ENCODE measurements at regions not wholly inside any gene's neighbourhood (a gene's known extent, or its start where the extent isn't known, plus 50 kb on each side); places are given as distances from the start of the nearest gene placed in this dataset.

DNA sequence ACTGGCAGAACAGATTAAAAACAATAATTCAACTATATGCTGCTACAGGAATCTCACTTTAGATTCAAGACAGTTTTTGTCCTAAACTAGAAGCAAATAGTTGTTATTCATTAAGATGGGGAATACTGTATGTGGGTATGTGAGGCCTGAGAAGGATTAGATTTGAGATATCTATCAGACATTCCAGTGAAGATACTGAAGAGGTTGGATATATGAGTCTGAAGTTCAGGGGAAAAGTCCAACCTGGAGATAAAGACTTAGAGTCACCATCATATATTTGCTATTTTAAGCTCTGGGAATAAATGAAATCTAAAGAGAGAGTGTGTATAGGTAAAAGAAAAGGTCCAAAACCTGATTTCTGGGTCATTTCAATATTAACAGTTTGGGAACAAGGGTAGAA is 96.2 kb upstream of the RBBP8 start:
- Histone ChIP-seq H3K36me3 (no peaks in the 10 kb centered on the region), H3K4me3 (no peak overlapping the region), H3K27me3 (no peaks in the 10 kb centered on the region), H3K27ac (no peak overlapping the region), H3K4me1 (ENCODE audit: low read depth) (peaks cover 6% of the 10 kb centered on the region), H3K9me3 (ENCODE audit: low read depth) (no peaks in the 10 kb centered on the region)
- no peak for DNase-seq (ENCODE audit: low read depth in 1 of 2, low spot score in 1 of 2)
- TF ChIP-seq, protein P1, sequence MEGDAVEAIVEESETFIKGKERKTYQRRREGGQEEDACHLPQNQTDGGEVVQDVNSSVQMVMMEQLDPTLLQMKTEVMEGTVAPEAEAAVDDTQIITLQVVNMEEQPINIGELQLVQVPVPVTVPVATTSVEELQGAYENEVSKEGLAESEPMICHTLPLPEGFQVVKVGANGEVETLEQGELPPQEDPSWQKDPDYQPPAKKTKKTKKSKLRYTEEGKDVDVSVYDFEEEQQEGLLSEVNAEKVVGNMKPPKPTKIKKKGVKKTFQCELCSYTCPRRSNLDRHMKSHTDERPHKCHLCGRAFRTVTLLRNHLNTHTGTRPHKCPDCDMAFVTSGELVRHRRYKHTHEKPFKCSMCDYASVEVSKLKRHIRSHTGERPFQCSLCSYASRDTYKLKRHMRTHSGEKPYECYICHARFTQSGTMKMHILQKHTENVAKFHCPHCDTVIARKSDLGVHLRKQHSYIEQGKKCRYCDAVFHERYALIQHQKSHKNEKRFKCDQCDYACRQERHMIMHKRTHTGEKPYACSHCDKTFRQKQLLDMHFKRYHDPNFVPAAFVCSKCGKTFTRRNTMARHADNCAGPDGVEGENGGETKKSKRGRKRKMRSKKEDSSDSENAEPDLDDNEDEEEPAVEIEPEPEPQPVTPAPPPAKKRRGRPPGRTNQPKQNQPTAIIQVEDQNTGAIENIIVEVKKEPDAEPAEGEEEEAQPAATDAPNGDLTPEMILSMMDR (IDR thresholded peaks at IDR 0.05; ENCODE audit: low read depth, low read length) = no peak

DNA sequence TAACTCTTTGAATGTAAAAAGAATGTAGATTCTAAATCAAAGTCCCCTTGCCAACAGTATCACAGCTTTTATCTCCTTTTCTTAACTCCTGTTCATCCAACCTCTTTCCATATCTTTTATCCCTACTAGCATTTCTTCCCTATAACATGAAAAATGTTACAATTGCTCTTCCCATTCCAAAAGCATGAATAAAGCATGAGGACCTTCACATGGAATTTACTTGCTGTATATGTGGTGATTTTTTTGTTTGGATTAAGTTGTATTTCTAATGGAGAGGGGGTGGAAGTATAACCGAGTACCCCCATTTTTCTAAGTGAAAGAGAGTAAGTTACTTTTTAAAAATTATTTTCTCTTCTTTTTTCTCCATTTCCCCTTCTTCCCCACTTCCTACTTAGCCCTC is 94.9 kb upstream of the RBBP8 start:
- TF ChIP-seq, protein P1 (IDR thresholded peaks at IDR 0.05; ENCODE audit: low read depth, low read length) = no peak
- Histone ChIP-seq H3K4me3 (no peak overlapping the region), H3K4me1 (ENCODE audit: low read depth) (peaks cover 6% of the 10 kb centered on the region), H3K27me3 (no peaks in the 10 kb centered on the region), H3K9me3 (ENCODE audit: low read depth) (no peaks in the 10 kb centered on the region), H3K36me3 (no peaks in the 10 kb centered on the region), H3K27ac (no peak overlapping the region)
- no peak for DNase-seq (ENCODE audit: low read depth in 1 of 2, low spot score in 1 of 2)

DNA sequence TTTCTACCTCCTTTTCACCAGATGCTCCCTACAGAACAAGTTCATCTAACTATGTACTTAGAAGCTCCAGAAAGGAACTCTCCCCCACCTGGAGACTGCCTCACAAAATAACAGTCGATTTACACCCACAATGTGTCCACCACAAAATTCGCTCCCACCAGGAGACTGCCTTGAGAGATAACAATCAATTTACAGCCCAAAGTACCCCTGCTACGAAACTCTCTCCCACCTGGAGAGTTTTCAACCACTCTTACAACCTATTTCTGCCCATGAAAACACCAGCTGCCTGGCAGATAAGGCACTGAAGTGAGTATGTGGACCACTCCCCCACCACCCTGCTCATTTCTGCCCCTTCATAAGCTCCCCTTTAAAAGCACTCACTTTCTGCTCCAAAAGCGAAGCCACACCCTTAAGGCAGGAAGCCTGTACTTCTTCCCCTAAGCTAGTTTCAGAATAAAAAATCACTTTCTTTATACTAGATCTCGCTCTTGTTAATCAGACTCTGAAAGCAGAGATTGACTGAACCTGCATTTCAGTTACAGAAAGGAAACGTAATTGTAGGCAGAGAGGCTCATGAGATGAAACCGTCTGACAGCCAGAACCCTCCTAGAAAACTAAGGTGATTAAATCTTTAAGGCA is 94.4 kb upstream of the RBBP8 start:
- Histone ChIP-seq H3K36me3 (no peaks in the 10 kb centered on the region), H3K27me3 (no peaks in the 10 kb centered on the region), H3K27ac (no peak overlapping the region), H3K4me1 (ENCODE audit: low read depth) (peaks cover 6% of the 10 kb centered on the region), H3K4me3 (no peak overlapping the region), H3K9me3 (ENCODE audit: low read depth) (no peaks in the 10 kb centered on the region)
- TF ChIP-seq, protein P1 (IDR thresholded peaks at IDR 0.05; ENCODE audit: low read depth, low read length) = no peak
- DNase-seq (ENCODE audit: low read depth in 1 of 2, low spot score in 1 of 2) = no peak

DNA sequence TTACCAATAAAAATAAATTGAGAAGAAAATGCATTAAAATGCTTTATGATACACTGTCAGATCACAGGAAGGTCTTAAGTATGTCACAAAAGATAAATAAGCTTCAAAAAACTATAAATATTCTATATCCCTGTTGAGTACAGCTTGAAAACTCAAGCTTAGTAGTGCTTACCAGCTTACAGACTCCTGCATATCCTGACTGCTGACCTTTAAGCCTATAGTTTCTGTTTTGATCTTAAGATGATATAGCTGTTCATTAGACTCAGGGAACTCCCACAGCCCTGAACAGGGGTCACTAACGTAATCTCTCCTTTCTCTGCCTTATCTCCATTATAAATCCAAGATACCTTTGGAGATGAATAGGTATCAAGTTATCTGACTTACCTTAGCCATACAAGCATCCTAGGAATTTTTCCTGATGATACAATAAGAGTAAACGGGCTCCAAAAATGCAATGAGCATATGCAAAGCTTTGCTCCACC is 93.7 kb upstream of the RBBP8 start:
- Histone ChIP-seq H3K27me3 (no peaks in the 10 kb centered on the region), H3K27ac (no peak overlapping the region), H3K36me3 (no peaks in the 10 kb centered on the region), H3K4me3 (no peak overlapping the region), H3K4me1 (ENCODE audit: low read depth) (peaks cover 6% of the 10 kb centered on the region), H3K9me3 (ENCODE audit: low read depth) (no peaks in the 10 kb centered on the region)
- no peak for DNase-seq (ENCODE audit: low read depth in 1 of 2, low spot score in 1 of 2)
- TF ChIP-seq, protein P1 (IDR thresholded peaks at IDR 0.05; ENCODE audit: low read depth, low read length) = no peak

DNA sequence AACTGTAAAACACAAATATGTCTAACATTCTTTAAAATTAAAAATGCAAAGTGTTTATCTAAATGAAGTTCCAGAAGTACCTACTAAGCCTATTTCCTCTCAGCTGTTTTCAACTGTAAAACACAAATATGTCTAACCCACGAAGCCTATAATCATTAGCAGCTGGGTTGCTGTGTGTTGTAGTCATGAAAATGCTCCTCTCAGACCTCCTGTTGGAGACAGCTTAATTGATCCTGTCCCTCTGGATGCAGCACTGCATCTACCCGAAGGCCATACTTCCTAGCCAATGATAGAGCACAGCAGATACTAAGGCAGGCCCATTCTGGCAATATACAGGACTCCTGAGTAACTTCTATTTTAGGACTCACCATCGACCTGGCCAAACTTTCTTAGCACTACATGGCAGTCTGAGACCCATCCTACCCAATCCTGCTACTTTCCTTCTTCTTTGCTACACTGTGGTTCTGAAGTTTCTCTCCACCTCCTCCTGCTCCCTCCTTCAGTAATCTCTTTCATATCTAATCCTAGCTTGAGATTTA is 92.5 kb upstream of the RBBP8 start:
- Histone ChIP-seq H3K4me1 (ENCODE audit: low read depth) (peaks cover 6% of the 10 kb centered on the region), H3K4me3 (no peak overlapping the region), H3K27ac (no peak overlapping the region), H3K36me3 (no peaks in the 10 kb centered on the region), H3K27me3 (no peaks in the 10 kb centered on the region), H3K9me3 (ENCODE audit: low read depth) (no peaks in the 10 kb centered on the region)
- DNase-seq (ENCODE audit: low read depth in 1 of 2, low spot score in 1 of 2) = no peak
- TF ChIP-seq, protein P1 (IDR thresholded peaks at IDR 0.05; ENCODE audit: low read depth, low read length) = no peak
